ENCODE measurements at regions not wholly inside any gene's neighbourhood (a gene's known extent, or its start where the extent isn't known, plus 50 kb on each side); places are given as distances from the start of the nearest gene placed in this dataset.

GRCh38 chr7:106537119-106537518 lies 123.8 kb downstream of the CCDC71L start:
- TF ChIP-seq EZH2 (IDR thresholded peaks at IDR 0.05; ENCODE audit: low read length), result no peak
- TF ChIP-seq, protein P1, sequence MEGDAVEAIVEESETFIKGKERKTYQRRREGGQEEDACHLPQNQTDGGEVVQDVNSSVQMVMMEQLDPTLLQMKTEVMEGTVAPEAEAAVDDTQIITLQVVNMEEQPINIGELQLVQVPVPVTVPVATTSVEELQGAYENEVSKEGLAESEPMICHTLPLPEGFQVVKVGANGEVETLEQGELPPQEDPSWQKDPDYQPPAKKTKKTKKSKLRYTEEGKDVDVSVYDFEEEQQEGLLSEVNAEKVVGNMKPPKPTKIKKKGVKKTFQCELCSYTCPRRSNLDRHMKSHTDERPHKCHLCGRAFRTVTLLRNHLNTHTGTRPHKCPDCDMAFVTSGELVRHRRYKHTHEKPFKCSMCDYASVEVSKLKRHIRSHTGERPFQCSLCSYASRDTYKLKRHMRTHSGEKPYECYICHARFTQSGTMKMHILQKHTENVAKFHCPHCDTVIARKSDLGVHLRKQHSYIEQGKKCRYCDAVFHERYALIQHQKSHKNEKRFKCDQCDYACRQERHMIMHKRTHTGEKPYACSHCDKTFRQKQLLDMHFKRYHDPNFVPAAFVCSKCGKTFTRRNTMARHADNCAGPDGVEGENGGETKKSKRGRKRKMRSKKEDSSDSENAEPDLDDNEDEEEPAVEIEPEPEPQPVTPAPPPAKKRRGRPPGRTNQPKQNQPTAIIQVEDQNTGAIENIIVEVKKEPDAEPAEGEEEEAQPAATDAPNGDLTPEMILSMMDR (optimal IDR thresholded peaks at IDR 0.05 in 1 of 3, IDR thresholded peaks at IDR 0.05 in 1 of 3, conservative IDR thresholded peaks at IDR 0.05 in 1 of 3; ENCODE audit: extremely low read depth in 1 of 3, insufficient read depth in 2 of 3, low read length in 3 of 3), result no peak
- dilution Hi-C loops (cut with MboI; ENCODE audit: extremely low pct_ligation_motif_present, low sequenced_read_pairs), result no loop called here
- no peak overlapping the region for H2AFZ ChIP-seq (ENCODE audit: control insufficient read depth, low read length)

DNA sequence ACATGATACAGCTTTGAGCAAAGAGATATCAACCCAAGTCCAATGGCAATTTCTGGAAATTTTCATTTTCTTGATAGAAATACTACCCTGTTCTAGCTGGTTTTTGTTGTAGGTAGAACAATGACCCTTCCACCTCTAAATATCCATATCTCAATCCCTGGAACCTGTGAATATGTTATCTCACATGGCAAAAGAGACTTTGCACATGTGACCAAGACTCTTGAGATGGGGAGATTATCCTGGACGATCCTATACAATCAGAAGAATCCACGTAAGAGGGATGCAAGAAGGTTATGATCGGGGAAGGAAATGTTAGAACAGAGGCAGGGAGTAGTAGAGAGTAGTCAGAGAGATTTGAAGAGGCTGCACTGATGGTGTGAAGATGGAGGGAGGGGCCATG lies 124.9 kb downstream of the CCDC71L start:
- Histone ChIP-seq H3K4me1 (ENCODE audit: control insufficient read depth, extremely low read depth, insufficient read depth, low read length) (no peaks in the 10 kb centered on the region), H3K36me3 (ENCODE audit: control insufficient read depth in 2 of 2, extremely low read depth in 1 of 2, insufficient read depth in 2 of 2, low read length in 2 of 2) (no peaks in the 10 kb centered on the region)
- FAIRE-seq, result no peak

More at GRCh38 chr7:106537119-106537518, 123.8 kb downstream of the CCDC71L start:
- no peak overlapping the region for H3K9ac ChIP-seq (ENCODE audit: control insufficient read depth, extremely low read depth, insufficient read depth, low read length)
- FAIRE-seq (no peak), DNase-seq (ENCODE audit: low read depth, low spot score) (no peak)
- no peak overlapping the region for H3K4me2 ChIP-seq (ENCODE audit: control insufficient read depth, extremely low read depth, insufficient read depth, low read depth, low read length)
- H3K4me1 ChIP-seq (ENCODE audit: control insufficient read depth, extremely low read depth, insufficient read depth, low read length), result no peaks in the 10 kb centered on the region
- H3K9me1 ChIP-seq (ENCODE audit: control insufficient read depth, extremely low read depth, insufficient read depth, low read length), result no peaks in the 10 kb centered on the region
- no peaks in the 10 kb centered on the region for H3K79me2 ChIP-seq (ENCODE audit: control insufficient read depth, insufficient read depth, low read length)
- no peak overlapping the region for H3K27ac ChIP-seq (ENCODE audit: control insufficient read depth, insufficient read depth, low read length)
- H3K4me3 ChIP-seq (ENCODE audit: control insufficient read depth in 2 of 3, extremely low read depth in 1 of 3, insufficient read depth in 2 of 3, low read depth in 1 of 3, low read length in 3 of 3), result no peak overlapping the region
- no peaks in the 10 kb centered on the region for H3K36me3 ChIP-seq (ENCODE audit: control insufficient read depth in 2 of 2, extremely low read depth in 1 of 2, insufficient read depth in 2 of 2, low read length in 2 of 2)
- H4K20me1 ChIP-seq (ENCODE audit: control insufficient read depth, extremely low read depth, insufficient read depth, low read length), result no peaks in the 10 kb centered on the region
- H3K27me3 ChIP-seq (ENCODE audit: control insufficient read depth, extremely low read depth, insufficient read depth, low read length), result no peaks in the 10 kb centered on the region
- H3K9me3 ChIP-seq (ENCODE audit: control insufficient read depth, low read depth, low read length), result no peaks in the 10 kb centered on the region

More for the DNA sequence above, 124.9 kb downstream of the CCDC71L start:
- TF ChIP-seq, protein P1 (optimal IDR thresholded peaks at IDR 0.05 in 1 of 3, IDR thresholded peaks at IDR 0.05 in 1 of 3, conservative IDR thresholded peaks at IDR 0.05 in 1 of 3; ENCODE audit: extremely low read depth in 1 of 3, insufficient read depth in 2 of 3, low read length in 3 of 3), result no peak
- no peak for TF ChIP-seq EZH2 (IDR thresholded peaks at IDR 0.05; ENCODE audit: low read length)
- Histone ChIP-seq H4K20me1 (ENCODE audit: control insufficient read depth, extremely low read depth, insufficient read depth, low read length) (no peaks in the 10 kb centered on the region), H3K27ac (ENCODE audit: control insufficient read depth, insufficient read depth, low read length) (no peak overlapping the region), H3K9me3 (ENCODE audit: control insufficient read depth, low read depth, low read length) (no peaks in the 10 kb centered on the region), H3K9ac (ENCODE audit: control insufficient read depth, extremely low read depth, insufficient read depth, low read length) (no peak overlapping the region), H3K27me3 (ENCODE audit: control insufficient read depth, extremely low read depth, insufficient read depth, low read length) (no peaks in the 10 kb centered on the region), H2AFZ (ENCODE audit: control insufficient read depth, low read length) (no peak overlapping the region), H3K4me3 (ENCODE audit: control insufficient read depth in 2 of 3, extremely low read depth in 1 of 3, insufficient read depth in 2 of 3, low read depth in 1 of 3, low read length in 3 of 3) (no peak overlapping the region), H3K4me2 (ENCODE audit: control insufficient read depth, extremely low read depth, insufficient read depth, low read depth, low read length) (no peak overlapping the region), H3K79me2 (ENCODE audit: control insufficient read depth, insufficient read depth, low read length) (no peaks in the 10 kb centered on the region), H3K9me1 (ENCODE audit: control insufficient read depth, extremely low read depth, insufficient read depth, low read length) (no peaks in the 10 kb centered on the region)
- DNase-seq (ENCODE audit: low read depth, low spot score), result no peak
- dilution Hi-C loops (cut with MboI; ENCODE audit: extremely low pct_ligation_motif_present, low sequenced_read_pairs), result no loop called here
